ENCODE measurements at regions not wholly inside any gene's neighbourhood (a gene's known extent, or its start where the extent isn't known, plus 50 kb on each side); places are given as distances from the start of the nearest gene placed in this dataset.
A peak's percentile ranks its signal among the peaks of the same experiment; 100 is the strongest.
"Not testable (repeated sequence)": the region's sequence is repeated elsewhere in the genome, so short reads cannot be mapped to it uniquely, and the experiment has no call there.

DNA sequence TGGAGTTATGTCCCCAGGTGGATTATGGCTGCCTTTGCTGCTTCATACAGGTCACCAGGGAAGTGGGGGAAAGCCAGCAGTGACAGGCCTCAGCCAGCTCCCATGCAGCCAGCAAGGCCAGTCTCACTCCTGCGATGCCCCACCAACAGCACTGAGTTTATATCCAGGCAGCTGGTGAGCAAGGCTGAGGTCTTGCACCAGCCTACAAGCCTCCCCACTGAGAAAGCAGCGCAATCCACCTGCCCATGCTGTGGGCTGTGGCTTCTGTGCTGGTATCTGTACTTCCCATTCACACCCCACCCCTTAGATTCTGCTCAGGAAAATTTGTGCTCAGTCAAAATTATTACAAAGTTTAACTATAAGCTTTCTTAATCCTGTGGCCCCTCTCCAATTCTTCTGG is 153.5 kb downstream of the HHIP start:
- DNase-seq = no peak

- no peak for DNase-seq
These were observed 155.8 kb downstream of the HHIP start for GRCh38 chr4:144801731-144802130.

- DNase-seq = no peak
These were observed 162.1 kb downstream of the HHIP start for GRCh38 chr4:144808034-144808433.

DNA sequence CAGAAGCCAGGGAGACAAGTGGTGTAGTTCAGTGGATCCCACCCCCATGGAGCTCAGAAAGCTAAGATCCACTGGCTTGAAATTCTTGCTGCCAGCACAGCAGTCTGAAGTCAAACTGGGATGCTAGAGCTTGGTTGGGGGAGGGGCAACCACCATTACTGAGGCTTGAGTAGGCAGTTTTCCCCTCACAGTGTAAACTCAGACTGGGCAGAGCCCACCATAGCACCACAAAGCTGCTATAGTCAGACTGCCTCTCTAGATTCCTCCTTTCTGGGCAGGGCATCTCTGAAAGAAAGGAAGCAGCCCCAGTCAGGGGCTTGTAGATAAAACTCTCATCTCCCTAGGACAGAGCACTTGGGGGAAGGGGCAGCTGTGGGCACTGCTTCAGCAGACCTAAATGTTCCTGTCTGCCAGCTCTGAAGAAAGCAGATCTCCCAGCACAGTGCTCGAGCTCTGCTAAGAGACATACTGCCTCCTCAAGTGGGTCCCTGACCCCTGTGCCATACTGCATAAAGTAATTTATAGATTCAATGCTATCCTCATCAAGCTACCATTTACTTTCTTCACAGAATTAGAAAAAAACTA is 163.2 kb downstream of the HHIP start:
- DNase-seq = no peak

GRCh38 chr4:144816668-144817067 is 170.7 kb downstream of the HHIP start:
- DNase-seq = no peak

GRCh38 chr4:144817081-144817480 is 171.1 kb downstream of the HHIP start:
- no peak for DNase-seq

DNA sequence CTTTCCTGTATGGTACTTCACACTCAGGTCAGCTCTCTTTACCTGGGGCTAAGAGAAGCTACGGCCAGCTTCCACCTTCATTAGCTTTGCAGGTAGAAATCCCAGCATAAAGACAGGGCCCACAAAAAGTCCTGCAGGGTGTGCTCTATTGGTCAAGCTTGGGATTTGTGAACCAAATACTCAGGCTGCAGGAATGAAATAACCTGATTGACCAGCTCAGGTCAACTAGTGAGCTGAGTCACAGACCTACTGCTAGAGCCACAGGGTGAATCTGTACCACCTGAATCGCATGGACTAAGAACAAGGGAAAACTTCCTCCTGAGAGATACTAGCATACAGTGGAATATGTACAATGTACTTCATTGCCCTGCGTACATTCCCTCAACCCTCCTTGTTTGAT is 172.2 kb downstream of the HHIP start:
- DNase-seq = no peak

- no peak for DNase-seq
These were observed 173.6 kb downstream of the HHIP start for GRCh38 chr4:144819591-144819990.

GRCh38 chr4:144820011-144820727 is 174.2 kb downstream of the HHIP start:
- no peak for DNase-seq

- peak; percentile 33 for DNase-seq
These were observed 174.8 kb downstream of the HHIP start for GRCh38 chr4:144820728-144821085.

GRCh38 chr4:144831971-144832370 is 186.0 kb downstream of the HHIP start:
- no peak for DNase-seq

DNA sequence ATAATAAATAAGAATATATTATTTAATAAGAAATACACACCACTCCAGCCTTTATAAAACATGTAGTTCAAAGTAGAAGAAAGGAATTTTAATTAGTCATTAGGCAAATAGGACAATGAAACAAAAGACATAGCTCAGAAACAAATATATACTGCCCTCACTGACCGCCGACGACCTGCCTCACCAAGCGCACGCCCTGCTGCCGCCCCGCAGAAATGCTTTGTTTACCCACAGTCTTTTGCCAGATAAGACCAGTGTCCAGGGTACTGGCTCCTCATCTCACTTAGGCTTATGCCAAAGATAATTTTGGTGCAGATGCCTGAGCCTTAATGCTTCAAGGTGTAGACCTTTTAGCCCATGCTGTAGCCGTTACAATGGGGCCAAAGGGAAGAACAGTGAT is 199.5 kb downstream of the HHIP start:
- no peak for DNase-seq

DNA sequence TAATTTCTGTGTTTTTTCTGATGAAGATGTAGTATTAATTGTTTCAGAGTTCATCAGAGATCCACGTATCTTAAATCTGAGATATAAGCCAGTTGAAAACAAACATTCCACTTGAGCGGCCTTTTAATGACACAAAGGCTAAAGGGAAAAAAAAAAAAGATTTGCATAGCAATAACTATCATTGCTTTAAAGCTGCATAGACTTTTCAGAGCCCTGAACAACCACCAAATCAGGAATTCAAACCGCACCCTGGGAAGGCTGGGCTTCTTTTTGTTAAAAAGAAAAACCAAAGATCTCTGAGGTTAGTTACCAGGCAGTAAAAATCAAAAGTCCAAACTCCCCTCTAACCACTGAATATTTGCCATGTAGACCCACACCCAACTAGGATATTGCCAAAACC is 206.0 kb downstream of the HHIP start:
- no peak for DNase-seq

- no peak for DNase-seq
These were observed 215.5 kb downstream of the HHIP start for GRCh38 chr4:144861471-144861870.

- no peak for DNase-seq
These were observed 216.3 kb downstream of the HHIP start for GRCh38 chr4:144862210-144862609.

DNA sequence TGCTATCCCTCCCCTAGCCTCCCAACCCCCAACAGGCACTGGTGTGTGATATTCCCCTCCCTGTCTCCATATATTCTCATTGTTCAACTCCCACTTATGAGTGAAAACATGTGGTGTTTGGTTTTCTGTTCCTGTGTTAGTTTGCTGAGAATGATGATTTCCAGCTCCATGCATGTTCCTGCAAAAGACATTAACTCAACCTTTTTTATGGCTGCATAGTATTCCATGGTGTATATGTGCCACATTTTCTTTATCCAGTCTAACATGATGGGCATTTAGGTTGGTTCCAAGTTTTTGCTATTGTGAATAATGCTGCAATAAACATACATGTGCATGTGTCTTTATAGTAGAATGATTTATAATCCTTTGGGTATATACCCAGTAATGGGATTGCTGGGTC is 218.9 kb downstream of the HHIP start:
- not testable (repeated sequence) for DNase-seq

GRCh38 chr4:144868309-144868708 is 222.4 kb downstream of the HHIP start:
- no peak for DNase-seq

GRCh38 chr4:144872508-144873225 is 225.3 kb downstream of the ANAPC10 start:
- no peak for DNase-seq

DNA sequence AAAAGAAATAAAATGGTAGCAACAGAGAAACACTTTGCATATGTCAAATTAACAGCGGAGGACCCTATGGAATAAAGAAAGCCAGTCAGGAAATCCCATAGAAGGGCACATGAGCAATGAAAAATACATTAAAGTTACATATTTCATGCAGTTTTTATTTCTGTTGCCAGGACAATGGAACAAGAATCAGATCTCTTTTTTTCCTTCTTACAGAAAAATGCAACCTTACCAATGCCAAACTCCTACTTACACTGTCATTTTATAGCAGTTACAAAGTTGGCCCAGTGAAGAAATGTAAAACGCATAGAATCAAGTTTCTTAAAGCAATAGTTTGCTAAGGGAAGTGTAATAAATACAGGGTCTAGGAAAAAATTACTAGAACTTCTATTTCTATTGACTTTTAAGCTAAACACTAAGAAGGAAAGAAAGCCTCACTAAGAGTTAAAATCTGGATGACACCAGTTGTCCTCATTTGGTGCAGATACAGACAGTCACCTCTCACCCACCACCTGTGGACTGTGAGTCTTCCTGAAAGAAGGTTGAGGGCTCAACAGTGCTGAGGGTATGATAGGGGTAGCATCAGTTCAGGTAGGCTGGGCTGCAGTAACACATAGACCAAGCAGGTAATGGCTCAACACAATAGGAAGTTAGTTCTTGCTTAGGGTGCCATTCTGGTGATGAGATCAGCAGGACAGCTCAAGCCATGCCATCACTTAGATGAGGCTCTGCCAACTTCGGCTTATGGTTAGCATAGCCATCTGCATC is 224.6 kb downstream of the ANAPC10 start:
- no peak for DNase-seq

GRCh38 chr4:144894573-144894972 is 203.4 kb downstream of the ANAPC10 start:
- no peak for DNase-seq

- DNase-seq = no peak
These were observed 198.6 kb downstream of the ANAPC10 start for GRCh38 chr4:144899393-144899792.

DNA sequence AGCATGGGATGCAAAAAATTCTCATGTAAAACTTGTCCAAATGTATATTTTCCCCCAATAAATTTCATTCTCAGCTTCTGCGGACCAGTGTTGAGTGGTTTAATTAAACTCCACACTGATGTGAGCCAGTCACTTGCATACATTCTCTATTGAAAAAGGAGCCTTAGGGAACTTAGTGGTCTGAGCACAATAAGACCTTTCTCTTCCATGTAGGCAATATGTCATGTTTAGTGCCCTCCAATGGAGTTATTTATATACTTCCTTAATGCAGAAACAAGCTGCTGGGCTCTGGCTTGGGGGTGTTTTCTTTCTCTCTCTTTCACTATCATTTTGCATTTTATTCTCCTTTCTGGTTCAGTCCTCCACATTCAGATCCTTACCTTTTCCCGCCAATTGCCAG is 196.9 kb downstream of the ANAPC10 start:
- DNase-seq = no peak

GRCh38 chr4:144902614-144903013 is 195.4 kb downstream of the ANAPC10 start:
- no peak for DNase-seq
